ENCODE measurements at regions not wholly inside any gene's neighbourhood (a gene's known extent, or its start where the extent isn't known, plus 50 kb on each side); places are given as distances from the start of the nearest gene placed in this dataset.

DNA sequence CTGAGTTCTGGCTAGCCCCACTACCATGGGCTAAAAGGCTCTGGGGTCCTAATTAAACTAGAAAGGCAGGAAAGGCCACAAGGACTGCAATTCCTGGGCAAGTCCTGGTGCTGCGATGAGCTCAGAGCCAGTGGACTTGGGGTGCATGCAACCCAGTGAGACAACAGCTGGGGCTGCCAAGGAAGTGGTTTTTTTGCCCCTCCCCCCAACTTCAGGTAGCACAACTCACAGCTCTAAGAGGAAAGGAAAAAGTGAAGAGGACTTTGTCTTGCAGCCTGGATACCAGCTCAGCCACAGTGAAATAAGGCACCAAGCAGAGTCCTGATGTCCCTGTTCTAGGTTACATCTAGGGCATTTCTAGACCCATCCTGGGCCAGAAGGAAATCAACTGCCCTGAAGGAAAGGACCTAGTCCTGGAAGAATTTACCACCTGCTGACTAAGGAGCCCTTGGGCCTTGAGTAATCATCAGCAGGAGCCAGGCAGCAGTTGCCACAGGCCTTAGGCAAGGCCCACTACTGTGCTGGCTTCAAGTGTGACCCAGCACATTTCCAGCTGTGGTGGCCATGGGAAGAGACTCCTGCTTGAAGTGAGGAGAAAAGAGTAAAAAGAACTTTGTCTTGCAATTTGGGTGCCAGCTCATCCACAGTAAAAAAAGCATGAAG, 358.4 kb downstream of the BTBD3 start:
- H3K4me3 Mint-ChIP-seq = no peak overlapping the region
- H3K36me3 Mint-ChIP-seq (ENCODE audit: low read depth) = no peaks in the 10 kb centered on the region
- no peaks in the 10 kb centered on the region for H3K4me1 Mint-ChIP-seq
- ChIA-PET CTCF (no interaction called here), POLR2A (no interaction called here)
- H3K9me3 Mint-ChIP-seq = peaks cover 16% of the 10 kb centered on the region
- H3K27me3 Mint-ChIP-seq = no peaks in the 10 kb centered on the region
- H3K27ac Mint-ChIP-seq = no peak overlapping the region
- no peak for DNase-seq

DNA sequence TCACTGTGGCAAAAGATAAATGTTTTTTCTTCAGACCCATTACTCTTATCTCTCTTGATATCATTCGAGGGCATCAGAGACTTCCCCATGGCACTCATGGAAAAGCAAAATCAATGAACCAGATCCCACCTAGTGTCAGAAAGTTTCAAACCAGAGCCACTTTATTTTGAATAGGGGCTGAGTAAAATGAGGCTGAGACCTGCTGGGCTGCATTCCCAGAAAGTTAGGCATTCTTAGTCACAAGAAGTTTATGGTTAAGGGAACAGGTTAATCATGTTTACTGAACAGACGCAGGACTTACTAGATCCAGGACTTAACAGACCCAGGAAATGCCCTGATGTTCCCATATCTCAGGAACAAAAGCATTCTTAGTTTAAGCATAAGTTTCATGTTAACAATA, 369.9 kb downstream of the BTBD3 start:
- Mint-ChIP-seq H3K27me3 (no peaks in the 10 kb centered on the region), H3K4me1 (no peaks in the 10 kb centered on the region), H3K36me3 (ENCODE audit: low read depth) (no peaks in the 10 kb centered on the region), H3K4me3 (no peak overlapping the region), H3K27ac (no peak overlapping the region), H3K9me3 (peaks cover 6% of the 10 kb centered on the region)
- ChIA-PET POLR2A (no interaction called here), CTCF (no interaction called here)
- DNase-seq = no peak

GRCh38 chr20:12289465-12289864, 371.8 kb downstream of the BTBD3 start:
- no peaks in the 10 kb centered on the region for H3K4me1 Mint-ChIP-seq
- no peak for DNase-seq
- H3K36me3 Mint-ChIP-seq (ENCODE audit: low read depth) = no peaks in the 10 kb centered on the region
- H3K4me3 Mint-ChIP-seq = no peak overlapping the region
- ChIA-PET CTCF (no interaction called here), POLR2A (no interaction called here)
- no peaks in the 10 kb centered on the region for H3K27me3 Mint-ChIP-seq
- peaks cover 6% of the 10 kb centered on the region for H3K9me3 Mint-ChIP-seq
- no peak overlapping the region for H3K27ac Mint-ChIP-seq

- Mint-ChIP-seq H3K27ac (no peak overlapping the region), H3K9me3 (peaks cover 11% of the 10 kb centered on the region), H3K27me3 (no peaks in the 10 kb centered on the region), H3K4me3 (no peak overlapping the region), H3K4me1 (no peaks in the 10 kb centered on the region), H3K36me3 (ENCODE audit: low read depth) (no peaks in the 10 kb centered on the region)
- ChIA-PET POLR2A (no interaction called here), CTCF (no interaction called here)
- no peak for DNase-seq
Observed at GRCh38 chr20:12291386-12291785, 373.7 kb downstream of the BTBD3 start.

DNA sequence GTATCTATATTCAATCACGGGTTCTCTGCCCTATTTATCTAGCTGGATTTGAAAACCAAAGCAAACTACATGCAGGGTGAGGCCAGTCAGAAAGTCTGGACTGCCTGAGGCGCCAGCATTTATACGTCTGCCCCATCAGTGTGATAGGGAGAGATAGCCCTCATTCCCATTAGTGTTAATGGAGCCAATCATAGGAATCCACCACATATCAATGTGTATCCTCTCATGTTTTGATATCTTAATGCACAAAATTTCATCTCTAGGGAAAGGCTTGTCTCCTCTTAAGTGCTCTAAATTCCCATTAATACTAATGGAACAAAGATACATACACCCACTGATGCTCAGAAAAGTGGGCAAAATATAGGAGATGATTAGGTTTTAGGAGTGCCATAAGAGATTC, 376.2 kb downstream of the BTBD3 start:
- POLR2A ChIA-PET = no interaction called here
- Mint-ChIP-seq H3K36me3 (ENCODE audit: low read depth) (no peaks in the 10 kb centered on the region), H3K9me3 (peaks cover 21% of the 10 kb centered on the region), H3K27me3 (no peaks in the 10 kb centered on the region), H3K4me3 (no peak overlapping the region), H3K27ac (no peak overlapping the region), H3K4me1 (no peaks in the 10 kb centered on the region)
- CTCF ChIA-PET = no interaction called here
- no peak for DNase-seq

DNA sequence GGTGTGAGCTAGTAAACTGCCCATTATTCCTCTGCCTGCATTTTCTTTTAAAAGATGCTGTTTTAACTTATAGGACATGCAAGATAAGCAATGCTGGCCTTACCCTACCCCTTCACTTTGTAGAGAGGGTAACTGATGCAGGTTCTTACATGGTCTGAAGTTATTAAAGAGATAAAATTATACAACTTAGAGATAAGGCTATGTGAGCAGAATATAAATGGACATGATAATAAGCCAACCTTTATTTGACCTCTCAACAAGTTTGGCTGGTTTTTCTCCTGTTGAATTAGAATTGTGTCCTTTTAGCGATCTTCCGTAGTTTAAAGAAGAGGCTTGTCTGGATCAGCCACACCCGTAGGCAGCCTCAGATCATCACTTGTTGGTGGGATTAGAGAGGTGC, 377.0 kb downstream of the BTBD3 start:
- Mint-ChIP-seq H3K36me3 (ENCODE audit: low read depth) (no peaks in the 10 kb centered on the region), H3K9me3 (peaks cover 17% of the 10 kb centered on the region), H3K27me3 (no peaks in the 10 kb centered on the region), H3K4me3 (no peak overlapping the region), H3K4me1 (no peaks in the 10 kb centered on the region), H3K27ac (no peak overlapping the region)
- ChIA-PET CTCF (no interaction called here), POLR2A (no interaction called here)
- DNase-seq = no peak

DNA sequence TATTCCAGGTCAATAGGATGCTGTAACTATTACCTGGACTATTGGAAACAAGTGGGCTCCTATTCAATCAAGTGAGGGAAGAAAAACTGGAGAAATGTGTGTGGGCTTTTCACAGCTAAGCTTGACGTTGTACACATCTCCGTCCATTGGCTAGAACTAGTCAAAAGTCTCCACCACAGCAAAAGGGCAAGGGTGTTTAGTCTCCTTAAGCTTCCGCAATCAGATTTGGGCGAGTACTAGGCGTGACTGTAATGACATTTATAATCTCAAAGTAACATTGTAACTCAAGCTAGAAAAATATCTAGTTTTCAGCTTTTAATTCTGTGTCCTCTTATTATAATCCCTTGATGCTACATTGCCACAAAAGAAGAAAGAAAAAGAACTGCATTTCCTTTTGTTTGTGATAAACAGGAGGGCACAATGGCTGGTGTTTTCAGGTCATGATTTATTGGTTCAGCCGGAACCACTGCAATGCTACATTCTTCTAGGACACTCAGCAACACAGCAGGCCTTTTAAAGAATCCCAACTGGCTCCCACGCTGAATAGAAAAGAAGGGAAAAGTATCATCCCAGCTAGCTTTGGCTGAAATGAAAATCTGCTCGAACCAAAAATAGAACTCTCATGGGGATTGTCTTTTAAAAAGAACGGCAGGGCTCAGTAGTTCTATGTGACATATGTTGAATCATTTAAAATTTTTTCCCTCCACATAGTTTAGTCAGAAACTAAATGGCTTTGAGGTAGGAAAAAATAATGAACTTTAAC, 387.7 kb downstream of the BTBD3 start:
- no peak for DNase-seq
- Mint-ChIP-seq H3K4me3 (no peak overlapping the region), H3K27ac (no peak overlapping the region), H3K36me3 (ENCODE audit: low read depth) (no peaks in the 10 kb centered on the region), H3K27me3 (no peaks in the 10 kb centered on the region), H3K4me1 (no peaks in the 10 kb centered on the region), H3K9me3 (peaks cover 32% of the 10 kb centered on the region)
- ChIA-PET POLR2A (no interaction called here), CTCF (no interaction called here)

DNA sequence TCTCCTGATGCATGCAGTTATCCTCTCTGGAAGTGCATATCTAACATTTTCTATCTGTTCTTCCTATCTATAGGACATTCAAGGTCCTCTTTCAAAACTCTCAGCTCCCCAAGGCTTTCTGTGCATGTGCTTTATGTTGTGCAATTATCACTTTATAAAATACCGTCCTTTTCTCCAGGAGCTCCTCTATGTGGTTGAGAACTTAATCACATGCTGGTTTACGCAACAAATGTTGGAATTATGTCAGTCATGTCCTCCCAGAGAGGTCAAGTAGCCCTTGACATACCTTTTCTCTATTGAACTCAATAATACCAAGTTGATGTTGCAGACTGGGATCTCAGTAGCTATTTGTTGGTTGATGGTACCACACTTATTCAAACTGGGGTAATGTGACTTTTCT, 388.4 kb downstream of the BTBD3 start:
- POLR2A ChIA-PET = no interaction called here
- H3K4me1 Mint-ChIP-seq = no peaks in the 10 kb centered on the region
- peaks cover 33% of the 10 kb centered on the region for H3K9me3 Mint-ChIP-seq
- H3K27ac Mint-ChIP-seq = no peak overlapping the region
- CTCF ChIA-PET = no interaction called here
- no peaks in the 10 kb centered on the region for H3K36me3 Mint-ChIP-seq (ENCODE audit: low read depth)
- H3K4me3 Mint-ChIP-seq = no peak overlapping the region
- DNase-seq = no peak
- H3K27me3 Mint-ChIP-seq = no peaks in the 10 kb centered on the region

GRCh38 chr20:12311094-12311865, 393.6 kb downstream of the BTBD3 start:
- ChIA-PET POLR2A (no interaction called here), CTCF (no interaction called here)
- Mint-ChIP-seq H3K9me3 (peaks cover 29% of the 10 kb centered on the region), H3K36me3 (ENCODE audit: low read depth) (no peaks in the 10 kb centered on the region), H3K4me1 (no peaks in the 10 kb centered on the region), H3K27ac (no peak overlapping the region), H3K4me3 (no peak overlapping the region), H3K27me3 (no peaks in the 10 kb centered on the region)
- no peak for DNase-seq

GRCh38 chr20:12315652-12316051, 398.0 kb downstream of the BTBD3 start:
- Mint-ChIP-seq H3K4me3 (no peak overlapping the region), H3K27ac (no peak overlapping the region), H3K9me3 (peaks cover 17% of the 10 kb centered on the region)

GRCh38 chr20:12316794-12317193, 399.1 kb downstream of the BTBD3 start:
- H3K4me3 Mint-ChIP-seq = no peak overlapping the region
- POLR2A ChIA-PET = no interaction called here
- CTCF ChIA-PET = no interaction called here
- no peaks in the 10 kb centered on the region for H3K27me3 Mint-ChIP-seq
- H3K27ac Mint-ChIP-seq = no peak overlapping the region
- DNase-seq = no peak
- no peaks in the 10 kb centered on the region for H3K36me3 Mint-ChIP-seq (ENCODE audit: low read depth)
- no peaks in the 10 kb centered on the region for H3K4me1 Mint-ChIP-seq
- peaks cover 17% of the 10 kb centered on the region for H3K9me3 Mint-ChIP-seq

More at GRCh38 chr20:12315652-12316051, 398.0 kb downstream of the BTBD3 start:
- CTCF ChIA-PET = no interaction called here
- Mint-ChIP-seq H3K4me1 (no peaks in the 10 kb centered on the region), H3K36me3 (ENCODE audit: low read depth) (no peaks in the 10 kb centered on the region), H3K27me3 (no peaks in the 10 kb centered on the region)
- POLR2A ChIA-PET = no interaction called here
- no peak for DNase-seq

GRCh38 chr20:12317433-12317832, 399.7 kb downstream of the BTBD3 start:
- H3K4me1 Mint-ChIP-seq = no peaks in the 10 kb centered on the region
- H3K4me3 Mint-ChIP-seq = no peak overlapping the region
- peaks cover 17% of the 10 kb centered on the region for H3K9me3 Mint-ChIP-seq
- no peak overlapping the region for H3K27ac Mint-ChIP-seq
- no peaks in the 10 kb centered on the region for H3K27me3 Mint-ChIP-seq
- no peaks in the 10 kb centered on the region for H3K36me3 Mint-ChIP-seq (ENCODE audit: low read depth)
- POLR2A ChIA-PET = no interaction called here
- no peak for DNase-seq
- CTCF ChIA-PET = no interaction called here

GRCh38 chr20:12318043-12318442, 400.4 kb downstream of the BTBD3 start:
- Mint-ChIP-seq H3K36me3 (ENCODE audit: low read depth) (no peaks in the 10 kb centered on the region), H3K4me3 (no peak overlapping the region), H3K27ac (no peak overlapping the region), H3K9me3 (peaks cover 17% of the 10 kb centered on the region), H3K27me3 (no peaks in the 10 kb centered on the region), H3K4me1 (no peaks in the 10 kb centered on the region)
- ChIA-PET CTCF (no interaction called here), POLR2A (no interaction called here)
- no peak for DNase-seq

DNA sequence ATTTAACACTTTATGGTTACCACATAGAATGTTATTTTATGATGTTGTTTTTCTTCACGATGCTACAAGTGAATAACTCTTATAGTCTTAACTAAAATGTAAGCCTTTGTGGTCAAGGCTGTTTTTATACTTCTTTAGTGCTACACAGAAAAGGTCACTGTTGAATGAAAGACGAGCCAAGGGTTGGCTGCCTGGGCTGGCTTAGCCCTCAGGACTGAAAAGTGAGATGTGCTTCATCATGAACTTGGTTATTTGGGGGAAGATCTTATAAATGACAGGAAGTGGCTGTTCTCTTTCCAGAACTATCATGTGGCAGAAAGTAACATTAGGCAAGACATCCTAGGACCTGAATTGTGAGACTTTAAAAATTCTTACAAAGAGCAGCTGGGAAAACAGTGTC, 404.0 kb downstream of the BTBD3 start:
- H3K36me3 Mint-ChIP-seq (ENCODE audit: low read depth) = no peaks in the 10 kb centered on the region
- no peaks in the 10 kb centered on the region for H3K27me3 Mint-ChIP-seq
- no peak overlapping the region for H3K4me3 Mint-ChIP-seq
- no peak for DNase-seq
- H3K9me3 Mint-ChIP-seq = peaks cover 13% of the 10 kb centered on the region
- H3K4me1 Mint-ChIP-seq = no peaks in the 10 kb centered on the region
- H3K27ac Mint-ChIP-seq = no peak overlapping the region
- POLR2A ChIA-PET = no interaction called here
- CTCF ChIA-PET = no interaction called here

Data from activated CD4-positive, alpha-beta memory T cell treated with anti-CD3 and anti-CD28 coated beads, Interleukin-2, amount 10 ng/mL, durations not matched to agents 7 days and 5 days (primary cell).